ENCODE measurements at regions not wholly inside any gene's neighbourhood (a gene's known extent, or its start where the extent isn't known, plus 50 kb on each side); places are given as distances from the start of the nearest gene placed in this dataset.
A peak's percentile ranks its signal among the peaks of the same experiment; 100 is the strongest.
"Not testable (repeated sequence)": the region's sequence is repeated elsewhere in the genome, so short reads cannot be mapped to it uniquely, and the experiment has no call there.

- not testable (repeated sequence) for DNase-seq
Measured at GRCh38 chrY:13627323-13627722, 76.4 kb upstream of the TMSB4Y start.

GRCh38 chrY:13615943-13616304, 87.8 kb upstream of the TMSB4Y start:
- peak in 1 of 5 experiments; percentile 12 for DNase-seq

- no peak for DNase-seq
Measured at GRCh38 chrY:13615301-13615942, 88.3 kb upstream of the TMSB4Y start.

- no peak for DNase-seq
Measured at GRCh38 chrY:13612916-13613315, 90.8 kb upstream of the TMSB4Y start.

- no peak for DNase-seq
Measured at GRCh38 chrY:13611965-13612364, 91.7 kb upstream of the TMSB4Y start.

GRCh38 chrY:13592450-13592849, 111.2 kb upstream of the TMSB4Y start:
- no peak for DNase-seq

GRCh38 chrY:13570931-13571330, 91.1 kb upstream of the UTY start:
- not testable (repeated sequence) for DNase-seq

- DNase-seq, result no peak
Measured at GRCh38 chrY:13567186-13567585, 87.4 kb upstream of the UTY start.

GRCh38 chrY:13554949-13555348, 75.1 kb upstream of the UTY start:
- DNase-seq, result no peak

GRCh38 chrY:13552393-13553116, 72.7 kb upstream of the UTY start:
- peak in 1 of 5 experiments; percentile 3 for DNase-seq

GRCh38 chrY:13551246-13551645, 71.4 kb upstream of the UTY start:
- no peak for DNase-seq

- DNase-seq, result no peak
Measured at GRCh38 chrY:13544491-13544890, 64.7 kb upstream of the UTY start.

GRCh38 chrY:13537919-13538318, 58.1 kb upstream of the UTY start:
- no peak for DNase-seq
